ENCODE measurements at regions not wholly inside any gene's neighbourhood (a gene's known extent, or its start where the extent isn't known, plus 50 kb on each side); places are given as distances from the start of the nearest gene placed in this dataset.

- TF ChIP-seq CTCF (IDR thresholded peaks at IDR 0.05; ENCODE audit: insufficient read depth, low read length, poor library complexity, severe bottlenecking) (no peak), EZH2phosphoT487 (conservative IDR thresholded peaks at IDR 0.05; ENCODE audit: low read length) (no peak)
Measured at GRCh38 chr6:51489133-51489532, 598.3 kb downstream of the PKHD1 start.
